GM12801 (cell line): ENCODE measurements at regions not wholly inside any gene's neighbourhood (a gene's known extent, or its start where the extent isn't known, plus 50 kb on each side); places are given as distances from the start of the nearest gene placed in this dataset.

Experiments
- TF ChIP-seq, protein P1 (sequence below): IDR thresholded peaks from one replicate; pipeline ENCODE4 v1.5.1; 2011; ENCODE audit warnings: control low read depth; ENCODE audit not compliant: insufficient read length; ENCODE audit errors: extremely low read depth

DNA sequence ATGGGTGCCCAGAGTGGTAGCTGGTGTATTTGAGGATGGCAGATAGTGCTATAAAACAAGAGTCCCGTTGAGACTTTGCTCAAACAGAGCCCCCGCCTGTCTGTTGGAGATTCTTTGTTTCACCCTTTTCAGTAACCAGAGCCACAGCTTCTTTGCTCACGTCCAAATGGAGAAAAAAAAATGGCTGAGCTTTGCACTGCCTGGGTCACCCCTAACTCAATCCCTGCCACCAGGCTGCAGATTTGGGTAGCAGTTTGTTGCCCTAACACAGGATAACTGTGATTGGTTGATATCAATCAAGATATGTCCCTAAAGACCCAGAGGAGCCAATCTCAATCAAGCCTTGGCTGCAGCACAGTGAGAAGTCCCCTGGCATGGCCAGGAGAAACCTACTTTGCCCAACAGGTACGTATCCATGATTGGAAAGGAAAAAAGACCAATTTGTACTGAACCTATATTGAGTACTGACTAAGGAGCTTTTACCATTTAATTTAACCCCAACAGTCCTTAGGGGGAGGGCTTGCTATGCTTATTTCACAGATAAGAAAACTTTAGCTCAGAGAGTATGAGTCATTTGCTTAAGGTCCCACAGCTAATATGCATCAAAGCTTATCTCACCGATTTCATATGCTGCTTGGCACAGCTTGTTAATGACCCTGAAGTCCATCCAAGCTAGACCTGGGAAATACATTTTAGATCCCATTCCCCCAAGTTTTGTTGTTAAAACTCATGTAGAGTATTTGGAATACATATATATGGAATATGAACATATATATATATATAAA lies 72.0 kb upstream of the SH3BP4 start:
- TF ChIP-seq, protein P1, sequence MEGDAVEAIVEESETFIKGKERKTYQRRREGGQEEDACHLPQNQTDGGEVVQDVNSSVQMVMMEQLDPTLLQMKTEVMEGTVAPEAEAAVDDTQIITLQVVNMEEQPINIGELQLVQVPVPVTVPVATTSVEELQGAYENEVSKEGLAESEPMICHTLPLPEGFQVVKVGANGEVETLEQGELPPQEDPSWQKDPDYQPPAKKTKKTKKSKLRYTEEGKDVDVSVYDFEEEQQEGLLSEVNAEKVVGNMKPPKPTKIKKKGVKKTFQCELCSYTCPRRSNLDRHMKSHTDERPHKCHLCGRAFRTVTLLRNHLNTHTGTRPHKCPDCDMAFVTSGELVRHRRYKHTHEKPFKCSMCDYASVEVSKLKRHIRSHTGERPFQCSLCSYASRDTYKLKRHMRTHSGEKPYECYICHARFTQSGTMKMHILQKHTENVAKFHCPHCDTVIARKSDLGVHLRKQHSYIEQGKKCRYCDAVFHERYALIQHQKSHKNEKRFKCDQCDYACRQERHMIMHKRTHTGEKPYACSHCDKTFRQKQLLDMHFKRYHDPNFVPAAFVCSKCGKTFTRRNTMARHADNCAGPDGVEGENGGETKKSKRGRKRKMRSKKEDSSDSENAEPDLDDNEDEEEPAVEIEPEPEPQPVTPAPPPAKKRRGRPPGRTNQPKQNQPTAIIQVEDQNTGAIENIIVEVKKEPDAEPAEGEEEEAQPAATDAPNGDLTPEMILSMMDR: no peak

DNA sequence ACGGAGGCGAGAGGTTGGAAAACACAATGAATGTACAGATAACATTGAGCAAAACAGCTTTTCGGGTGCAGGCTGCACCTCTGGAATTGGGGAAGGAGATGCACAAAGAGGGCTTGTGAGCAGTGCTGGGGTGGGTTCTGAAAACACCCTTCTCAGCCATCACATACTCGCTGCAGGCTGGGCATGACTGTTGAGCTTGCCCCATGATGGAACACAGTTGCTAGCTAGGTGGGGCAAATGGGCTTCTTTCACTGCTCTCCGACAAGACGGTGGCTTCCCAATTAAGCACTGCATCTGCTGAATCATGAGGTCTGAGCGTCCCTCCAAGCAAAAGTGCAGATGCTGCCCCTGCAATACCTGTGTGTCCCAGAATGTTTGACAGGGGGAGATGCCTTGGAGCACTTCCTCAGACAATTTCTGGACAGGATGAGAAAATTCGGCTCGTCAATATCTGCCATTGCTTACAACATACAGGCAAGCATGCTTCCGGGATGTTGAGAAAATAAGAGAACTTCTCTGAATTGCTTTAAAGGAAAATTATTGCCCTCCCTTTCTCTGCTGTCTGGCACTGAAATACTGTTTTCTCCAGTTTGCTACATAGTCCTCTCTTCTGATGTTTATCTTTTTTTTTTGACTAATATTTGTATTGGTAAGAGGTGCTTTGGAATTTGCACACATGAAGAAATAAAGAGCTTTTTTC lies 77.3 kb upstream of the SH3BP4 start:
- TF ChIP-seq, protein P1: no peak

DNA sequence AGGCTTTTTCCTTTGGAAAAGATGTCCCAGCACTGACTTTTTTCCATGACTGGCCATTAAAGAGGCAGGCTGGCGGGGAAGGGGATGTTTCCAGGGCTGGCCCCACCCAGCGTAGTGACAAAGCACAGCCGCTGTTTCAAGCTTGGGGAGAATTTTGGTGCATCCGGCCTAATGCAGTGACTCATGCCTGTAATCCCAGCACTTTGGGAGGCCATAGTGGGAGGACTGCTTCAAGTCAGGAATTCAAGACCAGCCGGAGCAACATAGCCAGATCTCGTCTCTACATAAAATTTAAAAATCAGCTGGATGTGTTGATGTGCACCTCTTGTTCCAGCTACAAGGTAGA lies 78.0 kb upstream of the SH3BP4 start:
- TF ChIP-seq, protein P1: no peak

DNA sequence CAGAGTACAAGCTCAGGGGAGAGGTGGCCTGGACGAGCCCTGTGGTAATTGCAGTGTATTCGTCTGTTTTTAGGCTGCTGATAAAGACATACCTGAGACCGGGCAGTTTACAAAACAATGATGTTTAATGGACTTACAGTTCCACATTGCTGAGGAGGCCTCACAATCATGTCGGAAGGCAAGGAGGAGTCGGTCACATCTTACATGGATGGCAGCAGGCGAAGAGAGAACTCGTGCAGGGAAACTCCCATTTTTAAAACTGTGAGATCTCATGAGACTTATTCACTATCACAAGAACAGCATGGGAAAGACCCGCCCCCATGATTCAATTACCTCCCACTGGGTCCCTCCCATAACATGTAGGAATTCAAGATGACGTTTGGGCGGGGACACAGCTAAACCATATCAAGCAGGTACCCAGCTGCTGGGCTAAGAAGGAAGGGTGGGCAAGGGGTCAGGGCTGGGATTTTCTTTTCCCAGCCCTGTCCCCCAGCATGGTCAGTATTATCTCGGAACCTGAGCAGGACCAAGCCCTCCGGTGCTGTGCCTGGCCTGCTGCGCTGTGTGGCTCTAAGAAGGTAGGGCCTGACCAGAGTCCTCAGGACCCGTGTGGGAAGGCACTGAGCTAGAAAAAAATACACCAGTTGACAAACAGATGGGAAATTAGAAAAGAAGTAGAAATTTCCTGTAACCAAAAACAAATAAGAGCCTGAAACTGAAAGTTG lies 78.6 kb upstream of the SH3BP4 start:
- TF ChIP-seq, protein P1: no peak

DNA sequence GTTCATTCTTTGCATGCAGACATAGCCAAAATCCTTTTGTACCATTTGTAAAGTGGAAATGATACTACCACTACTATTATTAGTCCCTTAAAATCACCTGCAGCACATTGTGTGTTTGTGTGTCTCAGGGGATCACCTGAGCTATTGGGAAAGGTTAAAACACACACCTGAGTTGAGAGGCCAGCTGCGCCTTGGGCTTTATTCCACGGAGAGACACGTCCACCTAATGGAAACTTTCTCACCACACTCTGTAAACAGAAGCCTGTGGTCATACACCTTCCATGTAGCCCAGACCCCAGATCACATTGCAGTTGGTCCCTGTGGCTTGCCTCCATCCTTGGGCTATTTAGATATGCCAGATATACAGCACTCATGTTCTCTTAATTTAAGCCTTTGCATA lies 81.8 kb upstream of the SH3BP4 start:
- TF ChIP-seq, protein P1: no peak

DNA sequence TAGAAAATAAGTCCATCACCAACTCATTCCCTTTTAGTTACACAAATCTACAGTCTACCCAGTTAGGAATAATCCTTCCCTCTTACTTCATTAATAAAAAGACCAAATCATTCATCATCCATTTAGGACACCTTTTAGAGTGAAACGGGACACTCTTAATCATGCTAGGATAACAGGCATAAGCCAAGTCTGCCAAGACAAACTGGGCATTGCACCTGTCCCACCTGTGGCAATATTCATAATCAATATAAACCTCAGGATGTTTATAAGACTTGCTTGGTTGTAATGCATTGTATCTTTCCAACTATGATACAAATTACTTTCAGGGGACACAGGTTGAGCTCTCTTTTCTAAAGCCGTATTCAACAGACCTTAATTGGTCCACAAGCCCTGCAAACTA lies 82.7 kb upstream of the SH3BP4 start:
- TF ChIP-seq, protein P1: no peak

DNA sequence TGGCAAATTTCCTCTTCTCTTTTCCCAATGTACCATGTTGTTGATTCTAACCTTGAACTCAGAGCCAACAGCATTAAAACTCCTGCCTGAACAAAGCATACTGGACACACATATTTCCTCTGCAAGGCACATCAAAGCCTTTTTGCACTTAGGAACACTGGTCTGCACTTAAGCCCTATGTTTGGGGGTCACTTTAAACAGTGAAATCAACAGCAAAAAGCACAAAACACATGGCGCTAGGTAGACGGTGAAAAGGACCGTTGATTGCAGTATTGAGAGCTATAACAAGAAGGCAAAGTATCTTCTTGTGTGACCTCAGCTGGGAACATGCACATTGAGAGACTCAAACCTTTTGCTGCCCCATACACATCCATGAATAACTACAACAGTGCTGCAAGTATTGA lies 83.9 kb upstream of the SH3BP4 start:
- TF ChIP-seq, protein P1: no peak
